Pancreas (tissue), 10 donors: ENCODE measurements at regions not wholly inside any gene's neighbourhood (a gene's known extent, or its start where the extent isn't known, plus 50 kb on each side); places are given as distances from the start of the nearest gene placed in this dataset.

Experiments used
- ATAC-seq, 4 donors: fragments of 200-7000 bp; cut with Tn5 transposase; one replicate each; pipeline versions ENCODE4 v1.8.0 to v1.9.1; 2020; ENCODE audit warnings: mild to moderate bottlenecking in 4 of 4, moderate library complexity in 4 of 4
- DNase-seq, 6 donors: peaks; one replicate each; pipeline ENCODE4 v3.0.0-alpha.2; 2020
- FAIRE-seq: peaks from 2 replicates; lab custom pipeline; 2012; peaks lifted over from hg19 to GRCh38; lab: Jason Lieb, UNC
- H3K27ac ChIP-seq, 4 donors: fragments of 200-600 bp; sonication (generic); 1 replicate in 3 of 4; 2 replicates in 1 of 4; pipeline versions ENCODE4 v1.5.0 to v1.8.0; 2020
- H3K27me3 ChIP-seq, 4 donors: fragments of 200-600 bp; one replicate each; pipeline ENCODE4 v1.8.0; 2021
- H3K36me3 ChIP-seq, 3 donors: fragments of 200-600 bp; sonication (generic) in 1 of 3; one replicate each; pipeline versions ENCODE4 v1.5.0 to v1.8.0; 2020 to 2021
- H3K4me1 ChIP-seq, 3 donors: fragments of 200-600 bp; one replicate each; pipeline ENCODE4 v1.8.0; 2021
- H3K4me3 ChIP-seq, 4 donors: fragments of 200-600 bp; sonication (generic) in 2 of 4; one replicate each; pipeline versions ENCODE4 v1.5.0 to v1.8.0; 2020 to 2021
- H3K9me3 ChIP-seq, 4 donors: fragments of 200-600 bp; one replicate each; pipeline ENCODE4 v1.8.0; 2021
- WGBS, 2 donors: extraction: QIAGEN DNeasy Blood & Tissue Kit; methylation state at CpG; one replicate each; pipeline ENCODE4 v1.1.7; 2013; 5-methylcytosine and 5-hydroxymethylcytosine counted together
- intact Hi-C, 3 donors: fragments of 100-400 bp; cut with DNase I; formaldehyde crosslinking; loops; one replicate each; pipeline versions ENCODE4 v1.11.1 to v1.14.2; 2022
- TF ChIP-seq, protein P1 (sequence below), 4 donors: fragments of 200-600 bp; sonication (generic) in 3 of 4; IDR thresholded peaks; one replicate each; pipeline versions ENCODE4 v1.5.0 to v1.8.0; 2021; ENCODE audit warnings: antibody characterized with exemption in 4 of 4
- donor health status: healthy with polysubstance abuse.
- donor health status: DM: no; HTN: no; CAD: no; lungs with moderate emphysema.
- donor health status: DM: no; HTN: no; CAD: no.
- donor health status: control.
- donor health status: control.
- donor health status: Bipolar disorder and iron deficiency.
- donor health status: DM: yes; HTN: yes; CAD: no.
- donor health status: DM: no; HTN: no; CAD: no.
- donor health status: DM: no; HTN: no; CAD: no.
- donor health status: DM: yes; HTN: yes; CAD: no.

GRCh38 chr6:105545228-105545920 is 142.5 kb upstream of the PREP start:
- H3K36me3 ChIP-seq = no peaks in the 10 kb centered on the region
- H3K27me3 ChIP-seq = no peaks in the 10 kb centered on the region
- ATAC-seq (peak in 1 of 4 donors; percentile 25), FAIRE-seq (no peak), DNase-seq (no peak)
- H3K4me3 ChIP-seq = no peak overlapping the region
- TF ChIP-seq, protein P1, sequence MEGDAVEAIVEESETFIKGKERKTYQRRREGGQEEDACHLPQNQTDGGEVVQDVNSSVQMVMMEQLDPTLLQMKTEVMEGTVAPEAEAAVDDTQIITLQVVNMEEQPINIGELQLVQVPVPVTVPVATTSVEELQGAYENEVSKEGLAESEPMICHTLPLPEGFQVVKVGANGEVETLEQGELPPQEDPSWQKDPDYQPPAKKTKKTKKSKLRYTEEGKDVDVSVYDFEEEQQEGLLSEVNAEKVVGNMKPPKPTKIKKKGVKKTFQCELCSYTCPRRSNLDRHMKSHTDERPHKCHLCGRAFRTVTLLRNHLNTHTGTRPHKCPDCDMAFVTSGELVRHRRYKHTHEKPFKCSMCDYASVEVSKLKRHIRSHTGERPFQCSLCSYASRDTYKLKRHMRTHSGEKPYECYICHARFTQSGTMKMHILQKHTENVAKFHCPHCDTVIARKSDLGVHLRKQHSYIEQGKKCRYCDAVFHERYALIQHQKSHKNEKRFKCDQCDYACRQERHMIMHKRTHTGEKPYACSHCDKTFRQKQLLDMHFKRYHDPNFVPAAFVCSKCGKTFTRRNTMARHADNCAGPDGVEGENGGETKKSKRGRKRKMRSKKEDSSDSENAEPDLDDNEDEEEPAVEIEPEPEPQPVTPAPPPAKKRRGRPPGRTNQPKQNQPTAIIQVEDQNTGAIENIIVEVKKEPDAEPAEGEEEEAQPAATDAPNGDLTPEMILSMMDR (IDR thresholded peaks at IDR 0.05) = no peak
- 65 to 81% methylated on average over 4 of the region's 4 CpGs for WGBS, 2 donors
- no peaks in the 10 kb centered on the region for H3K9me3 ChIP-seq
- no peak overlapping the region for H3K27ac ChIP-seq
- H3K4me1 ChIP-seq = no peaks in the 10 kb centered on the region
- intact Hi-C loops = no loop called here

- Histone ChIP-seq H3K9me3 (no peaks in the 10 kb centered on the region), H3K36me3 (no peaks in the 10 kb centered on the region), H3K4me1 (no peaks in the 10 kb centered on the region), H3K4me3 (no peak overlapping the region), H3K27me3 (no peaks in the 10 kb centered on the region), H3K27ac (no peak overlapping the region)
- DNase-seq (no peak), ATAC-seq (no peak), FAIRE-seq (no peak)
- TF ChIP-seq, protein P1 (IDR thresholded peaks at IDR 0.05) = no peak
- intact Hi-C loops = no loop called here
- WGBS, 2 donors = 77 to 83% methylated on average over 5 of the region's 5 CpGs
These were observed 137.0 kb upstream of the PREP start for GRCh38 chr6:105539911-105540310.

GRCh38 chr6:105537981-105538578 is 135.2 kb upstream of the PREP start:
- no peak overlapping the region for H3K27ac ChIP-seq
- FAIRE-seq (no peak), ATAC-seq (no peak), DNase-seq (no peak)
- intact Hi-C loops = no loop called here
- no peaks in the 10 kb centered on the region for H3K4me1 ChIP-seq
- no peaks in the 10 kb centered on the region for H3K36me3 ChIP-seq
- no peak overlapping the region for H3K4me3 ChIP-seq
- no peaks in the 10 kb centered on the region for H3K27me3 ChIP-seq
- TF ChIP-seq, protein P1 (IDR thresholded peaks at IDR 0.05) = no peak
- 77 to 81% methylated on average over 2 of the region's 2 CpGs for WGBS, 2 donors
- no peaks in the 10 kb centered on the region for H3K9me3 ChIP-seq

- ATAC-seq = no peak
- H3K4me3 ChIP-seq = no peak overlapping the region
- FAIRE-seq = no peak
- no peak for DNase-seq
- intact Hi-C loops = no loop called here
- H3K27me3 ChIP-seq = no peaks in the 10 kb centered on the region
- no peaks in the 10 kb centered on the region for H3K4me1 ChIP-seq
- H3K36me3 ChIP-seq = no peaks in the 10 kb centered on the region
- TF ChIP-seq, protein P1 (IDR thresholded peaks at IDR 0.05) = no peak
- WGBS, 2 donors = 64 to 76% methylated on average over 3 of the region's 3 CpGs
- no peak overlapping the region for H3K27ac ChIP-seq
- no peaks in the 10 kb centered on the region for H3K9me3 ChIP-seq
These were observed 134.1 kb upstream of the PREP start for GRCh38 chr6:105536961-105537360.

GRCh38 chr6:105533301-105533700 is 130.4 kb upstream of the PREP start:
- no peak overlapping the region for H3K4me3 ChIP-seq
- no peak overlapping the region for H3K27ac ChIP-seq
- no peaks in the 10 kb centered on the region for H3K27me3 ChIP-seq
- no peaks in the 10 kb centered on the region for H3K9me3 ChIP-seq
- intact Hi-C loops = no loop called here
- no peak for DNase-seq
- WGBS, 2 donors = 63 to 71% methylated on average over 3 of the region's 3 CpGs
- H3K36me3 ChIP-seq = no peaks in the 10 kb centered on the region
- H3K4me1 ChIP-seq = no peaks in the 10 kb centered on the region
- TF ChIP-seq, protein P1 (IDR thresholded peaks at IDR 0.05) = no peak
- FAIRE-seq = no peak
- ATAC-seq = no peak
